ENCODE measurements at regions not wholly inside any gene's neighbourhood (a gene's known extent, or its start where the extent isn't known, plus 50 kb on each side); places are given as distances from the start of the nearest gene placed in this dataset.

DNA sequence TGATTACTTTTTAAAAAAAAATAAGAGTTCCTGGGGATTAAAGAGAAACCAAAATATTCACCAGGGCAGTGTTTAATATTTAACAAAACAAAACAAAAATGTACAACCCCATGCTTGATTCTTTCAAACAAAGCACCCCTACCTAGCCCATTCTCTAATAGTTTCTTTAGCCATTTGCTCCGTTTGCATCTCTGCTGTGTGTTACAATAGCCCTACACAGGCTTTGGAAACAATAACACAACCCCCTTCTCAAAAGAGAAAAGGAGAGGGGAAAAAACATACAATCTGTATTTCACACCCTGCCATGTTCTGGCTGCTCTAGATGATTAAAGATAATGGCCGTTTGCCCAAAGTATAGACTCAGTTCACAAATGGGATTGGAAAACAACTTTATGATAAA lies 302.9 kb downstream of the CPS1 start:
- 7% methylated on average over 2 of the region's 2 CpGs for WGBS (ENCODE audit: missing lambda C conversion rate)
- ATAC-seq (no peak), FAIRE-seq (no peak), DNase-seq (ENCODE audit: low read depth in 1 of 2, low spot score in 1 of 2) (no peak)
- H3K4me1 ChIP-seq = no peaks in the 10 kb centered on the region
- no peak for TF ChIP-seq RAD21 (conservative IDR thresholded peaks at IDR 0.05 in 1 of 2, IDR thresholded peaks at IDR 0.05 in 1 of 2)
- no peaks in the 10 kb centered on the region for H3K9me3 ChIP-seq
- ChIA-PET CTCF (no interaction called here), POLR2A (no interaction called here)
- no peak overlapping the region for H3K27ac ChIP-seq
- H3K4me2 ChIP-seq = no peak overlapping the region
- H3K4me3 ChIP-seq = no peak overlapping the region

DNA sequence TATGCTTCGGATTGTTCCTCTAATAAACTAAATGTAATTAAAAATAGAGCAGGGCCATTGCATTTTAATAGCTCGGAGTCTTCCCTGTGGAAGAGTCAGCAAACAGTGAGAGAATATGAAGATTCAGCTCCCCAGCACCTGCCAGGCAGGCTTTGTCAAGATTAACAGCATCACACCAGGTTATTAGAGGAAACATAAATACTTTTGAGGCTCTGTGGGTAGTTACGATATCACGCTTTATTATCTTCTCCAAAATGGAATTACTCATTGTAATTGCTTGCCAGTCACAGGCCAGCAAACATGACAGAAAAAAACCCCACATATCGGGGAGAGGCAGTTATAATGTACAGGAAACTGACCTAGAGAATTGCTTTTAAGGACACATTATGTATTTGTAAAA lies 303.9 kb downstream of the CPS1 start:
- WGBS (ENCODE audit: missing lambda C conversion rate) = 39% methylated on average over 5 of the region's 5 CpGs

DNA sequence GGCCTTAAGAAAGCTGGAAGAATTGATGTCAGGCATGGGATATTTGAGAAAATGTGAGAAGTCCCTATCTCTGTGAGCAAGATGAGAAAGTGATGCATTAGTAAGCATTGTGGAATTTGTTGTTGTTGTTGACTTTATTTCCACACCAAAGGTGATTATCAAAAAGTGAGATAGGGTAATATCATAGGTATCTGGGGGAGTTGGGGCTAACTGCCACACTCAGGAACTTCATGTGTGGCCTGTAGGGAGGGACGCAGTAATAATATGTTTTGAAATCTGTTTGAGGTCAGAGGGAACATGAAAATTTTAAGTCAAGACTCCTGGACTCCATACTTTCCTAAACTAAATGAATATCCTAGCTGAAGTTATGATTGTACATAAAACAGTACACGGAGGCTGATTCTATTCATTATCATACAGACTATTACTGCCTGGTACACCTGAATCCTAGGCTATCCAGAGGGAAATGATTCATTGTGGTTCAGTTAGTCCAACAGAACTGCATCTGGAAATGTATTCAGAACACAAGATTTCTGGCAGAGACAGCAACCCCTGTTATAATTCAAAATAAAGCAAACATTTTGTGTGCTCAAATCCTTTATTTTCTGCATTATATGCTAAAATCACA lies 304.8 kb downstream of the CPS1 start:
- no peaks in the 10 kb centered on the region for H3K4me1 ChIP-seq
- FAIRE-seq (no peak), DNase-seq (ENCODE audit: low read depth in 1 of 2, low spot score in 1 of 2) (no peak), ATAC-seq (no peak)
- ChIA-PET CTCF (no interaction called here), POLR2A (no interaction called here)
- H3K4me3 ChIP-seq = no peak overlapping the region
- 28% methylated on average over 2 of the region's 2 CpGs for WGBS (ENCODE audit: missing lambda C conversion rate)
- H3K4me2 ChIP-seq = no peak overlapping the region
- H3K27ac ChIP-seq = no peak overlapping the region
- H3K9me3 ChIP-seq = no peaks in the 10 kb centered on the region
- TF ChIP-seq, protein P1, sequence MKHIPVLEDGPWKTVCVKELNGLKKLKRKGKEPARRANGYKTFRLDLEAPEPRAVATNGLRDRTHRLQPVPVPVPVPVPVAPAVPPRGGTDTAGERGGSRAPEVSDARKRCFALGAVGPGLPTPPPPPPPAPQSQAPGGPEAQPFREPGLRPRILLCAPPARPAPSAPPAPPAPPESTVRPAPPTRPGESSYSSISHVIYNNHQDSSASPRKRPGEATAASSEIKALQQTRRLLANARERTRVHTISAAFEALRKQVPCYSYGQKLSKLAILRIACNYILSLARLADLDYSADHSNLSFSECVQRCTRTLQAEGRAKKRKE (CRISPR knock-in tag; IDR thresholded peaks at IDR 0.05; ENCODE audit: low read depth) = no peak
- no peak for TF ChIP-seq POLR2AphosphoS2 (conservative IDR thresholded peaks at IDR 0.05; ENCODE audit: low read length)
- TF ChIP-seq JUN (IDR thresholded peaks at IDR 0.05) = no peak
- TF ChIP-seq NPAS2 (CRISPR knock-in tag; IDR thresholded peaks at IDR 0.05; ENCODE audit: borderline replicate concordance) = no peak
- TF ChIP-seq KDM5A (IDR thresholded peaks at IDR 0.05) = no peak
- no peak for TF ChIP-seq EP300 (IDR thresholded peaks at IDR 0.05)
- no peak for TF ChIP-seq EHF (CRISPR knock-in tag; IDR thresholded peaks at IDR 0.05)
- no peak for TF ChIP-seq ZFP36 (IDR thresholded peaks at IDR 0.05; ENCODE audit: borderline replicate concordance, partially characterized antibody)
- TF ChIP-seq, protein P2, sequence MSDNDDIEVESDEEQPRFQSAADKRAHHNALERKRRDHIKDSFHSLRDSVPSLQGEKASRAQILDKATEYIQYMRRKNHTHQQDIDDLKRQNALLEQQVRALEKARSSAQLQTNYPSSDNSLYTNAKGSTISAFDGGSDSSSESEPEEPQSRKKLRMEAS (IDR thresholded peaks at IDR 0.05) = no peak
- TF ChIP-seq RFX5 (IDR thresholded peaks at IDR 0.05) = no peak
- no peak for TF ChIP-seq SMC3 (IDR thresholded peaks at IDR 0.05)
- no peak for TF ChIP-seq JUNB (IDR thresholded peaks at IDR 0.05)

More for the DNA sequence above, 303.9 kb downstream of the CPS1 start:
- Histone ChIP-seq H3K4me2 (no peak overlapping the region), H3K9me3 (no peaks in the 10 kb centered on the region), H3K27ac (no peak overlapping the region), H3K4me3 (no peak overlapping the region), H3K4me1 (no peaks in the 10 kb centered on the region)
- DNase-seq (ENCODE audit: low read depth in 1 of 2, low spot score in 1 of 2) (no peak), FAIRE-seq (no peak), ATAC-seq (no peak)
- CTCF ChIA-PET = no interaction called here
- POLR2A ChIA-PET = no interaction called here
- TF ChIP-seq RFX5 (IDR thresholded peaks at IDR 0.05) (no peak), JUNB (IDR thresholded peaks at IDR 0.05) (no peak), HEYL (CRISPR knock-in tag; IDR thresholded peaks at IDR 0.05) (no peak), BHLHE40 (IDR thresholded peaks at IDR 0.05; ENCODE audit: low read depth, low read length) (no peak), POLR2AphosphoS2 (conservative IDR thresholded peaks at IDR 0.05; ENCODE audit: low read length) (no peak), KDM5A (IDR thresholded peaks at IDR 0.05) (no peak), HOXB13 (CRISPR knock-in tag; IDR thresholded peaks at IDR 0.05; ENCODE audit: low read depth) (no peak), RAD21 (conservative IDR thresholded peaks at IDR 0.05 in 1 of 2, IDR thresholded peaks at IDR 0.05 in 1 of 2) (no peak), FOSL2 (IDR thresholded peaks at IDR 0.05) (no peak), FOSL2 (CRISPR knock-in tag; IDR thresholded peaks at IDR 0.05) (no peak), TP53 (CRISPR knock-in tag; IDR thresholded peaks at IDR 0.05) (no peak), RCOR1 (IDR thresholded peaks at IDR 0.05; ENCODE audit: low read depth, low read length) (no peak), POLR2A (IDR thresholded peaks at IDR 0.05; ENCODE audit: low read length) (no peak), TFCP2L1 (CRISPR knock-in tag; IDR thresholded peaks at IDR 0.05) (no peak), ESRRA (IDR thresholded peaks at IDR 0.05; ENCODE audit: borderline replicate concordance, low read length) (no peak), NFE2L2 (conservative IDR thresholded peaks at IDR 0.05; ENCODE audit: low read length) (no peak), PHF8 (IDR thresholded peaks at IDR 0.05; ENCODE audit: borderline replicate concordance, low read depth) (no peak), RARB (CRISPR knock-in tag; IDR thresholded peaks at IDR 0.05) (no peak)
- TF ChIP-seq, protein P3, sequence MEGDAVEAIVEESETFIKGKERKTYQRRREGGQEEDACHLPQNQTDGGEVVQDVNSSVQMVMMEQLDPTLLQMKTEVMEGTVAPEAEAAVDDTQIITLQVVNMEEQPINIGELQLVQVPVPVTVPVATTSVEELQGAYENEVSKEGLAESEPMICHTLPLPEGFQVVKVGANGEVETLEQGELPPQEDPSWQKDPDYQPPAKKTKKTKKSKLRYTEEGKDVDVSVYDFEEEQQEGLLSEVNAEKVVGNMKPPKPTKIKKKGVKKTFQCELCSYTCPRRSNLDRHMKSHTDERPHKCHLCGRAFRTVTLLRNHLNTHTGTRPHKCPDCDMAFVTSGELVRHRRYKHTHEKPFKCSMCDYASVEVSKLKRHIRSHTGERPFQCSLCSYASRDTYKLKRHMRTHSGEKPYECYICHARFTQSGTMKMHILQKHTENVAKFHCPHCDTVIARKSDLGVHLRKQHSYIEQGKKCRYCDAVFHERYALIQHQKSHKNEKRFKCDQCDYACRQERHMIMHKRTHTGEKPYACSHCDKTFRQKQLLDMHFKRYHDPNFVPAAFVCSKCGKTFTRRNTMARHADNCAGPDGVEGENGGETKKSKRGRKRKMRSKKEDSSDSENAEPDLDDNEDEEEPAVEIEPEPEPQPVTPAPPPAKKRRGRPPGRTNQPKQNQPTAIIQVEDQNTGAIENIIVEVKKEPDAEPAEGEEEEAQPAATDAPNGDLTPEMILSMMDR (IDR thresholded peaks at IDR 0.05) = no peak
- TF ChIP-seq, protein P4, sequence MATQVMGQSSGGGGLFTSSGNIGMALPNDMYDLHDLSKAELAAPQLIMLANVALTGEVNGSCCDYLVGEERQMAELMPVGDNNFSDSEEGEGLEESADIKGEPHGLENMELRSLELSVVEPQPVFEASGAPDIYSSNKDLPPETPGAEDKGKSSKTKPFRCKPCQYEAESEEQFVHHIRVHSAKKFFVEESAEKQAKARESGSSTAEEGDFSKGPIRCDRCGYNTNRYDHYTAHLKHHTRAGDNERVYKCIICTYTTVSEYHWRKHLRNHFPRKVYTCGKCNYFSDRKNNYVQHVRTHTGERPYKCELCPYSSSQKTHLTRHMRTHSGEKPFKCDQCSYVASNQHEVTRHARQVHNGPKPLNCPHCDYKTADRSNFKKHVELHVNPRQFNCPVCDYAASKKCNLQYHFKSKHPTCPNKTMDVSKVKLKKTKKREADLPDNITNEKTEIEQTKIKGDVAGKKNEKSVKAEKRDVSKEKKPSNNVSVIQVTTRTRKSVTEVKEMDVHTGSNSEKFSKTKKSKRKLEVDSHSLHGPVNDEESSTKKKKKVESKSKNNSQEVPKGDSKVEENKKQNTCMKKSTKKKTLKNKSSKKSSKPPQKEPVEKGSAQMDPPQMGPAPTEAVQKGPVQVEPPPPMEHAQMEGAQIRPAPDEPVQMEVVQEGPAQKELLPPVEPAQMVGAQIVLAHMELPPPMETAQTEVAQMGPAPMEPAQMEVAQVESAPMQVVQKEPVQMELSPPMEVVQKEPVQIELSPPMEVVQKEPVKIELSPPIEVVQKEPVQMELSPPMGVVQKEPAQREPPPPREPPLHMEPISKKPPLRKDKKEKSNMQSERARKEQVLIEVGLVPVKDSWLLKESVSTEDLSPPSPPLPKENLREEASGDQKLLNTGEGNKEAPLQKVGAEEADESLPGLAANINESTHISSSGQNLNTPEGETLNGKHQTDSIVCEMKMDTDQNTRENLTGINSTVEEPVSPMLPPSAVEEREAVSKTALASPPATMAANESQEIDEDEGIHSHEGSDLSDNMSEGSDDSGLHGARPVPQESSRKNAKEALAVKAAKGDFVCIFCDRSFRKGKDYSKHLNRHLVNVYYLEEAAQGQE (IDR thresholded peaks at IDR 0.05) = no peak

All from A549 (cell line).